SK-N-SH (cell line): ENCODE measurements at regions not wholly inside any gene's neighbourhood (a gene's known extent, or its start where the extent isn't known, plus 50 kb on each side); places are given as distances from the start of the nearest gene placed in this dataset.

ENCODE experiments used
- JUND ChIP-seq: IDR thresholded peaks from 2 replicates; pipeline ENCODE4 v1.4.0; 2012
- POLR2AphosphoS5 ChIP-seq: IDR thresholded peaks from 2 replicates; pipeline ENCODE4 v1.6.1; 2012; ENCODE audit warnings: low read depth, low read length
- TF ChIP-seq, protein P1 (sequence below): fragments of 200-600 bp; sonication (generic); IDR thresholded peaks from 2 replicates; pipeline ENCODE4 v1.6.1; 2017; ENCODE audit warnings: antibody characterized with exemption, mild to moderate bottlenecking, moderate library complexity
- TF ChIP-seq, protein P2 (sequence below): fragments of 150-350 bp; IDR thresholded peaks from 2 replicates; pipeline ENCODE4 v1.6.1; 2017; ENCODE audit warnings: antibody characterized with exemption, low read length, low read depth, borderline replicate concordance

DNA sequence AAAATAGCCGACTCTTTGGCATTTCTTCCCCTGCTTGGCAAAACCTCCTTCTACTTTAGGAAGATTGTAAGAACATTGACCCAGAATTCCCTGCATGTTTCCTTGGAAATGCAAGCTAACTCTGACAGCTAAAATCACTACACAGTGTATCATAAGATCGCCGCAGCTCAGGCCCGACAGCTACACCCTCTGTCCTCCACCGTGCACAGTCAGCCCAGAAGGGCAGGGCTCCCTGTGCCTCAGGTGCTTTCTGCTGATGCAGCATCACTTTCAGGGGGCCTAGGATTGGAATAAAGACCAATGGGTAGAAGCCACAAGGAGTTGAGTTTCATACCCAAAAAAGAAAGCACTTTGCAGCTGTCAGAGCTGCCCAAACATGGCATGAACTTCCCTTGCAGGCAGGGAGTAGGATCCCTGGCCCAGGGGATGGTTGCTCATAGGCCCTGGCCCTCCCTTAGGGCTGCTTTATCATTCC, 145.3 kb downstream of the SEC16B start:
- TF ChIP-seq, protein P1, sequence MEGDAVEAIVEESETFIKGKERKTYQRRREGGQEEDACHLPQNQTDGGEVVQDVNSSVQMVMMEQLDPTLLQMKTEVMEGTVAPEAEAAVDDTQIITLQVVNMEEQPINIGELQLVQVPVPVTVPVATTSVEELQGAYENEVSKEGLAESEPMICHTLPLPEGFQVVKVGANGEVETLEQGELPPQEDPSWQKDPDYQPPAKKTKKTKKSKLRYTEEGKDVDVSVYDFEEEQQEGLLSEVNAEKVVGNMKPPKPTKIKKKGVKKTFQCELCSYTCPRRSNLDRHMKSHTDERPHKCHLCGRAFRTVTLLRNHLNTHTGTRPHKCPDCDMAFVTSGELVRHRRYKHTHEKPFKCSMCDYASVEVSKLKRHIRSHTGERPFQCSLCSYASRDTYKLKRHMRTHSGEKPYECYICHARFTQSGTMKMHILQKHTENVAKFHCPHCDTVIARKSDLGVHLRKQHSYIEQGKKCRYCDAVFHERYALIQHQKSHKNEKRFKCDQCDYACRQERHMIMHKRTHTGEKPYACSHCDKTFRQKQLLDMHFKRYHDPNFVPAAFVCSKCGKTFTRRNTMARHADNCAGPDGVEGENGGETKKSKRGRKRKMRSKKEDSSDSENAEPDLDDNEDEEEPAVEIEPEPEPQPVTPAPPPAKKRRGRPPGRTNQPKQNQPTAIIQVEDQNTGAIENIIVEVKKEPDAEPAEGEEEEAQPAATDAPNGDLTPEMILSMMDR, result no peak
- TF ChIP-seq JUND (no peak), POLR2AphosphoS5 (no peak)
- TF ChIP-seq, protein P2, sequence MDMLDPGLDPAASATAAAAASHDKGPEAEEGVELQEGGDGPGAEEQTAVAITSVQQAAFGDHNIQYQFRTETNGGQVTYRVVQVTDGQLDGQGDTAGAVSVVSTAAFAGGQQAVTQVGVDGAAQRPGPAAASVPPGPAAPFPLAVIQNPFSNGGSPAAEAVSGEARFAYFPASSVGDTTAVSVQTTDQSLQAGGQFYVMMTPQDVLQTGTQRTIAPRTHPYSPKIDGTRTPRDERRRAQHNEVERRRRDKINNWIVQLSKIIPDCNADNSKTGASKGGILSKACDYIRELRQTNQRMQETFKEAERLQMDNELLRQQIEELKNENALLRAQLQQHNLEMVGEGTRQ, result no peak
